IMR-90 (cell line): ENCODE measurements at regions not wholly inside any gene's neighbourhood (a gene's known extent, or its start where the extent isn't known, plus 50 kb on each side); places are given as distances from the start of the nearest gene placed in this dataset.

Experiments used
- ATAC-seq: fragments of 200-7000 bp; cut with Tn5 transposase; 2 replicates; pipeline ENCODE4 v1.9.1; 2020; ENCODE audit warnings: low read depth, mild to moderate bottlenecking, moderate library complexity
- BruUV-seq: library from RNA; stranded (reverse); fragments of 400-500 nt; replicated peaks from 2 replicates; lab custom pipeline; 2021; lab: Mats Ljungman, UMichigan
- CTCF ChIA-PET: fragments of 300-600 bp; formaldehyde crosslinking; extraction: SDS; loops from one replicate; lab custom pipeline; 2021; ENCODE audit warnings: antibody characterized with exemption; lab: Yijun Ruan, JAX
- POLR2A ChIA-PET: fragments of 300-600 bp; sonication (Branson Sonifier 250); formaldehyde crosslinking; loops from one replicate; lab custom pipeline; 2022; ENCODE audit warnings: antibody characterized with exemption; ENCODE audit not compliant: unreplicated experiment; lab: Charles Lee
- DNase-seq: peaks from one replicate; pipeline ENCODE4 v3.0.0; 2013
- H2AFZ ChIP-seq: replicated peaks from 2 replicates; pipeline ENCODE3; 2013; ENCODE audit warnings: low read length, mild to moderate bottlenecking; ENCODE audit not compliant: poor library complexity
- H2AK5ac ChIP-seq: 2 replicates; pipeline ENCODE4 v1.6.1; 2013; ENCODE audit warnings: low read depth, low read length, inconsistent platforms
- H2AK9ac ChIP-seq: replicated peaks from 2 replicates; pipeline ENCODE3; 2013; ENCODE audit warnings: mild to moderate bottlenecking, low read depth, low read length, moderate library complexity; ENCODE audit not compliant: poor library complexity
- H2BK120ac ChIP-seq: 2 replicates; pipeline ENCODE4 v1.6.1; 2013; ENCODE audit warnings: low read depth, low read length, inconsistent platforms
- H2BK15ac ChIP-seq: 3 replicates; pipeline ENCODE4 v1.6.1; 2013; ENCODE audit warnings: low read depth, low read length, inconsistent platforms
- H2BK20ac ChIP-seq: 2 replicates; pipeline ENCODE4 v1.6.1; 2013; ENCODE audit warnings: low read depth, mild to moderate bottlenecking, inconsistent platforms, low read length, moderate library complexity
- H2BK5ac ChIP-seq: 2 replicates; pipeline ENCODE4 v1.6.1; 2013; ENCODE audit warnings: mild to moderate bottlenecking, low read depth, low read length, inconsistent platforms; ENCODE audit not compliant: poor library complexity, severe bottlenecking
- H3K14ac ChIP-seq: replicated peaks from 2 replicates; pipeline ENCODE4 v1.6.1; 2013; ENCODE audit warnings: low read depth, low read length, inconsistent platforms
- H3K18ac ChIP-seq: 2 replicates; pipeline ENCODE4 v1.6.1; 2013; ENCODE audit warnings: low read depth, low read length, control low read depth
- H3K23ac ChIP-seq: 2 replicates; pipeline ENCODE4 v1.6.1; 2013; ENCODE audit warnings: low read depth, low read length, inconsistent platforms
- H3K27ac ChIP-seq: 2 replicates; pipeline ENCODE4 v1.5.1; 2013; ENCODE audit warnings: mild to moderate bottlenecking, control low read depth, low read length; ENCODE audit not compliant: insufficient read depth
- H3K27me3 ChIP-seq: 2 replicates; pipeline ENCODE4 v1.6.1; 2013; ENCODE audit warnings: low read length; ENCODE audit not compliant: control insufficient read depth, insufficient read depth
- H3K36me3 ChIP-seq: 2 replicates; pipeline ENCODE4 v1.6.1; 2013; ENCODE audit warnings: low read length, mixed read lengths; ENCODE audit not compliant: control insufficient read depth, insufficient read depth
- H3K4ac ChIP-seq: 2 replicates; pipeline ENCODE4 v1.6.1; 2013; ENCODE audit warnings: low read depth, low read length, inconsistent platforms
- H3K4me1 ChIP-seq: 2 replicates; pipeline ENCODE4 v1.6.1; 2013; ENCODE audit warnings: low read length, mixed read lengths; ENCODE audit not compliant: control insufficient read depth, insufficient read depth
- H3K4me2 ChIP-seq: 2 replicates; pipeline ENCODE4 v1.6.1; 2013; ENCODE audit warnings: low read depth, mild to moderate bottlenecking, control low read depth, low read length, moderate library complexity
- H3K4me3 ChIP-seq: 2 replicates; pipeline ENCODE4 v1.5.1; 2013; ENCODE audit warnings: low read depth, mild to moderate bottlenecking, control low read depth, low read length, moderate library complexity; ENCODE audit not compliant: insufficient read depth
- H3K56ac ChIP-seq: 2 replicates; pipeline ENCODE4 v1.6.1; 2013; ENCODE audit warnings: low read length, inconsistent platforms; ENCODE audit not compliant: insufficient read depth; ENCODE audit errors: extremely low read depth
- H3K79me1 ChIP-seq, 2 experiments: 2 replicates each; pipeline ENCODE4 v1.6.1; 2013; ENCODE audit warnings: low read length in 2 of 2, inconsistent platforms in 1 of 2, low read depth in 1 of 2
- H3K9ac ChIP-seq: 2 replicates; pipeline ENCODE4 v1.6.1; 2013; ENCODE audit warnings: low read depth, low read length, control low read depth
- H3K9me1 ChIP-seq: 2 replicates; pipeline ENCODE4 v1.6.1; 2013; ENCODE audit warnings: low read length, inconsistent platforms; ENCODE audit not compliant: insufficient read depth
- H3K9me3 ChIP-seq: 2 replicates; pipeline ENCODE4 v1.6.1; 2013; ENCODE audit warnings: low read length; ENCODE audit not compliant: control insufficient read depth, insufficient read depth
- H4K20me1 ChIP-seq: 2 replicates; pipeline ENCODE4 v1.6.1; 2013; ENCODE audit warnings: low read length, inconsistent platforms; ENCODE audit not compliant: insufficient read depth
- H4K5ac ChIP-seq: 2 replicates; pipeline ENCODE4 v1.6.1; 2013; ENCODE audit warnings: mild to moderate bottlenecking, low read depth, low read length, control low read depth
- H4K8ac ChIP-seq, 2 experiments: 2 replicates each; pipeline ENCODE4 v1.6.1; 2013; ENCODE audit warnings: low read depth in 2 of 2, low read length in 2 of 2, control low read depth in 1 of 2, inconsistent platforms in 1 of 2
- H4K91ac ChIP-seq: 2 replicates; pipeline ENCODE4 v1.6.1; 2013; ENCODE audit warnings: low read depth, low read length, inconsistent platforms; ENCODE audit not compliant: insufficient read depth
- BHLHE40 ChIP-seq: fragments of 150-350 bp; IDR thresholded peaks from 2 replicates; pipeline ENCODE4 v1.6.1; 2016; ENCODE audit warnings: mild to moderate bottlenecking, low read depth, low read length
- CEBPB ChIP-seq: IDR thresholded peaks from 2 replicates; pipeline ENCODE4 v1.6.1; 2012; ENCODE audit warnings: low read depth, low read length, improper control_type of control experiment
- CHD1 ChIP-seq: IDR thresholded peaks from 2 replicates; pipeline ENCODE4 v1.6.1; 2012; ENCODE audit warnings: low read depth, low read length, improper control_type of control experiment
- CTCF ChIP-seq: conservative IDR thresholded peaks from 2 replicates; pipeline ENCODE4 v1.5.1; 2012; ENCODE audit warnings: mild to moderate bottlenecking, low read depth, low read length, improper control_type of control experiment
- ELK1 ChIP-seq: fragments of 150-350 bp; IDR thresholded peaks from 2 replicates; pipeline ENCODE4 v1.6.1; 2016; ENCODE audit warnings: low read depth, mild to moderate bottlenecking, low read length, moderate library complexity, borderline replicate concordance
- FOS ChIP-seq: fragments of 150-350 bp; IDR thresholded peaks from 2 replicates; pipeline ENCODE4 v1.6.1; 2016; ENCODE audit warnings: low read depth, low read length
- MAFK ChIP-seq: IDR thresholded peaks from 2 replicates; pipeline ENCODE4 v1.6.1; 2012; ENCODE audit warnings: low read depth, low read length, improper control_type of control experiment
- MAZ ChIP-seq: IDR thresholded peaks from 2 replicates; pipeline ENCODE4 v1.6.1; 2012; ENCODE audit warnings: low read depth, mild to moderate bottlenecking, low read length, improper control_type of control experiment, moderate library complexity, borderline replicate concordance
- MXI1 ChIP-seq: IDR thresholded peaks from 2 replicates; pipeline ENCODE4 v1.6.1; 2012; ENCODE audit warnings: low read depth, mild to moderate bottlenecking, low read length, moderate library complexity, borderline replicate concordance
- NFE2L2 ChIP-seq: fragments of 150-350 bp; IDR thresholded peaks from 2 replicates; pipeline ENCODE4 v1.6.1; 2016; ENCODE audit warnings: low read depth, mild to moderate bottlenecking, low read length
- POLR2A ChIP-seq: IDR thresholded peaks from 2 replicates; pipeline ENCODE4 v1.6.1; 2012; ENCODE audit warnings: mild to moderate bottlenecking, low read depth, low read length
- RAD21 ChIP-seq: IDR thresholded peaks from 2 replicates; pipeline ENCODE4 v1.6.1; 2012; ENCODE audit warnings: low read length, improper control_type of control experiment
- RCOR1 ChIP-seq: IDR thresholded peaks from 2 replicates; pipeline ENCODE4 v1.6.1; 2012; ENCODE audit warnings: mild to moderate bottlenecking, low read length, improper control_type of control experiment; ENCODE audit not compliant: insufficient replicate concordance
- RFX5 ChIP-seq: IDR thresholded peaks from 2 replicates; pipeline ENCODE4 v1.8.0; 2012; ENCODE audit warnings: low read depth, mild to moderate bottlenecking, low read length, moderate library complexity
- SMC3 ChIP-seq: fragments of 150-350 bp; IDR thresholded peaks from 2 replicates; pipeline ENCODE4 v1.6.1; 2016; ENCODE audit warnings: low read depth, mild to moderate bottlenecking, antibody characterized with exemption, low read length, moderate library complexity
- USF2 ChIP-seq: fragments of 150-350 bp; IDR thresholded peaks from 2 replicates; pipeline ENCODE4 v1.6.1; 2017; ENCODE audit warnings: mild to moderate bottlenecking, antibody characterized with exemption, low read length, low read depth
- WGBS, 2 experiments: methylation state at CpG; one replicate each; pipeline versions ENCODE4 v1.1.5 to v1.1.7; 2013; ENCODE audit warnings: missing lambda C conversion rate in 2 of 2; ENCODE audit not compliant: insufficient read length in 1 of 2; ENCODE audit errors: extremely low coverage in 2 of 2; 5-methylcytosine and 5-hydroxymethylcytosine counted together
- dilution Hi-C: fragments of 300-500 bp; cut with HindIII; formaldehyde crosslinking; loops from one replicate; pipeline ENCODE4 v1.14.3; 2018; ENCODE audit warnings: low sequenced_read_pairs; ENCODE audit not compliant: unreplicated experiment
- in situ Hi-C: fragments of 300-500 bp; cut with MboI; formaldehyde crosslinking; loops from 3 replicates; pipeline ENCODE4 v1.14.3; 2019; ENCODE audit warnings: low sequenced_read_pairs, inconsistent platforms, mixed read lengths
- intact Hi-C: fragments of 100-400 bp; cut with micrococcal nuclease; formaldehyde crosslinking; loops from 2 replicates; pipeline ENCODE4 v1.10.0; 2022

GRCh38 chr2:121148481-121148880 lies 136.5 kb downstream of the TFCP2L1 start:
- no peak overlapping the region for H4K91ac ChIP-seq
- no peak overlapping the region for H3K14ac ChIP-seq
- CTCF ChIA-PET = no interaction called here
- dilution Hi-C loops = no loop called here
- H2AK9ac ChIP-seq = no peak overlapping the region
- no peak overlapping the region for H3K56ac ChIP-seq
- H2BK15ac ChIP-seq = no peak overlapping the region
- no peak overlapping the region for H3K4me3 ChIP-seq
- in situ Hi-C loops = no loop called here
- H4K8ac ChIP-seq = no peak overlapping the region
- H3K4me1 ChIP-seq = no peaks in the 10 kb centered on the region
- no TSS peak for BruUV-seq
- TF ChIP-seq MAZ = no peak
- TF ChIP-seq CEBPB = no peak
- no peak for TF ChIP-seq RAD21
- TF ChIP-seq MXI1 = no peak
- no peak for TF ChIP-seq USF2
- TF ChIP-seq CTCF = no peak
- no peak for TF ChIP-seq NFE2L2
- TF ChIP-seq ELK1 = no peak
- TF ChIP-seq SMC3 = no peak
- no peak for TF ChIP-seq CHD1
- no peak for TF ChIP-seq POLR2A
- no peak for TF ChIP-seq RCOR1
- no peak for TF ChIP-seq FOS
- no peak for TF ChIP-seq RFX5
- TF ChIP-seq MAFK = no peak
- TF ChIP-seq BHLHE40 = no peak
- no peak overlapping the region for H3K18ac ChIP-seq
- H2AFZ ChIP-seq = no peak overlapping the region
- no peak overlapping the region for H2AK5ac ChIP-seq
- H2BK120ac ChIP-seq = no peak overlapping the region
- H3K27me3 ChIP-seq = peaks cover 20% of the 10 kb centered on the region
- no peaks in the 10 kb centered on the region for H4K20me1 ChIP-seq
- POLR2A ChIA-PET = no interaction called here
- H2BK20ac ChIP-seq = no peak overlapping the region
- no peak overlapping the region for H3K4ac ChIP-seq
- H3K36me3 ChIP-seq = no peaks in the 10 kb centered on the region
- 13% methylated on average over 1 of the region's 3 CpGs; no CpG with 5 or more reads in 1 of the 2 experiments for WGBS, 2 experiments
- ATAC-seq (no peak), DNase-seq (no peak)
- H3K9ac ChIP-seq = no peak overlapping the region
- H3K27ac ChIP-seq = no peak overlapping the region
- no peak overlapping the region for H3K23ac ChIP-seq
- intact Hi-C loops = no loop called here
- H4K5ac ChIP-seq = no peak overlapping the region
- no peak overlapping the region for H2BK5ac ChIP-seq
- no peak overlapping the region for H3K4me2 ChIP-seq
- no peaks in the 10 kb centered on the region for H3K9me1 ChIP-seq
- H3K9me3 ChIP-seq = no peaks in the 10 kb centered on the region
- H3K79me1 ChIP-seq = no peaks in the 10 kb centered on the region
